HEK293T (cell line): ENCODE measurements at regions not wholly inside any gene's neighbourhood (a gene's known extent, or its start where the extent isn't known, plus 50 kb on each side); places are given as distances from the start of the nearest gene placed in this dataset.

Source experiments
- BHLHE40 ChIP-seq: fragments of 450-650 bp; IDR thresholded peaks from 2 replicates; pipeline ENCODE4 v1.6.1; 2016; ENCODE audit warnings: mild to moderate bottlenecking, moderate library complexity, borderline replicate concordance
- FOXA1 ChIP-seq: fragments of 450-650 bp; IDR thresholded peaks from 2 replicates; pipeline ENCODE4 v1.6.1; 2016; ENCODE audit warnings: mild to moderate bottlenecking
- FOXK2 ChIP-seq: fragments of 450-650 bp; IDR thresholded peaks from 2 replicates; pipeline ENCODE4 v1.6.1; 2016; ENCODE audit warnings: mild to moderate bottlenecking
- LEF1 ChIP-seq: fragments of 450-650 bp; IDR thresholded peaks from 2 replicates; pipeline ENCODE4 v1.6.1; 2017; ENCODE audit warnings: mild to moderate bottlenecking, borderline replicate concordance
- SP1 ChIP-seq: fragments of 450-650 bp; IDR thresholded peaks from 2 replicates; pipeline ENCODE4 v1.6.1; 2017
- SUZ12 ChIP-seq: fragments of 450-650 bp; IDR thresholded peaks from 2 replicates; pipeline ENCODE4 v1.6.1; 2016; ENCODE audit warnings: mild to moderate bottlenecking
- TARDBP ChIP-seq: fragments of 450-650 bp; IDR thresholded peaks from 2 replicates; pipeline ENCODE4 v1.6.1; 2016
- ZNF384 ChIP-seq: fragments of 450-650 bp; IDR thresholded peaks from 2 replicates; pipeline ENCODE4 v1.6.1; 2016

DNA sequence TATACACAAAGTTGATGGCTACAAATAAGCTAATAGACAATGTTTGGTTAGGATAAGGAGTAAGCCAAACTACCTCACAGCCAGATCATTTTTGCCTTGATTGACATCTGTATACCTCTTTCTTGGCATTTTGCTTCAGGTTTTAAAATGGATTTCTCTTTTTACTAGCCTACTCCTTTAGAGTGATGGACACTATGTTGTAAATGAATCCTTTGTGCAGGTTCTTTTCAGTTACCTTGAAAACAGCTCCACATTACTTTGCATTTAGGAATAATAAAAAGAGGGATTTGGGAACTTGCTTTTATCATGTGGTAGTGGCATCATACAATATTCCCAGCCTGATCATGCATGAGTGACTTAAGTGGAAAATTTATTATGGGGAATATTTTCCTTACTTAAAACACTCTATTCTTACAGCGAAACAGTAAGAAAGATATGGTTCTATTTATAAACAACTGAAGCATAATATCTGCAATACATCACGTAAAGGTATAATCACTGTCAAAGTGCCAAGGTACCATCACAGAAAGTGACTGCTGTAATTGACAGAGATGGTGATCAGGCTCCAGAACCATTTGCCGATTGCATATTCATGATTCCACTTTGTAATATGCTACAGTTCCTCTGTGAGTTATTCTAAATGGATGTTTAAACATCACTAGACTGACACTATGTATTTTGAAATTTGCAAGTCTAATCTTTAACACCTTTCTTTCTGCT, 327.0 kb downstream of the DMRTA1 start:
- TF ChIP-seq FOXK2 (no peak), TARDBP (no peak), SUZ12 (no peak), FOXA1 (no peak), LEF1 (no peak), BHLHE40 (no peak), SP1 (no peak), ZNF384 (no peak)
